IMR-90 (cell line): ENCODE measurements at regions not wholly inside any gene's neighbourhood (a gene's known extent, or its start where the extent isn't known, plus 50 kb on each side); places are given as distances from the start of the nearest gene placed in this dataset.
A peak's percentile ranks its signal among the peaks of the same experiment; 100 is the strongest.

Experiments used
- ATAC-seq: fragments of 200-7000 bp; cut with Tn5 transposase; 2 replicates; pipeline ENCODE4 v1.9.1; 2020; ENCODE audit warnings: low read depth, mild to moderate bottlenecking, moderate library complexity
- BruUV-seq: library from RNA; stranded (reverse); fragments of 400-500 nt; replicated peaks from 2 replicates; lab custom pipeline; 2021; lab: Mats Ljungman, UMichigan
- CTCF ChIA-PET: fragments of 300-600 bp; formaldehyde crosslinking; extraction: SDS; loops from one replicate; lab custom pipeline; 2021; ENCODE audit warnings: antibody characterized with exemption; lab: Yijun Ruan, JAX
- POLR2A ChIA-PET: fragments of 300-600 bp; sonication (Branson Sonifier 250); formaldehyde crosslinking; loops from one replicate; lab custom pipeline; 2022; ENCODE audit warnings: antibody characterized with exemption; ENCODE audit not compliant: unreplicated experiment; lab: Charles Lee
- DNase-seq: peaks from one replicate; pipeline ENCODE4 v3.0.0; 2013
- H2AFZ ChIP-seq: replicated peaks from 2 replicates; pipeline ENCODE3; 2013; ENCODE audit warnings: low read length, mild to moderate bottlenecking; ENCODE audit not compliant: poor library complexity
- H2AK5ac ChIP-seq: 2 replicates; pipeline ENCODE4 v1.6.1; 2013; ENCODE audit warnings: low read depth, low read length, inconsistent platforms
- H2AK9ac ChIP-seq: replicated peaks from 2 replicates; pipeline ENCODE3; 2013; ENCODE audit warnings: mild to moderate bottlenecking, low read depth, low read length, moderate library complexity; ENCODE audit not compliant: poor library complexity
- H2BK120ac ChIP-seq: 2 replicates; pipeline ENCODE4 v1.6.1; 2013; ENCODE audit warnings: low read depth, low read length, inconsistent platforms
- H2BK15ac ChIP-seq: 3 replicates; pipeline ENCODE4 v1.6.1; 2013; ENCODE audit warnings: low read depth, low read length, inconsistent platforms
- H2BK20ac ChIP-seq: 2 replicates; pipeline ENCODE4 v1.6.1; 2013; ENCODE audit warnings: low read depth, mild to moderate bottlenecking, inconsistent platforms, low read length, moderate library complexity
- H2BK5ac ChIP-seq: 2 replicates; pipeline ENCODE4 v1.6.1; 2013; ENCODE audit warnings: mild to moderate bottlenecking, low read depth, low read length, inconsistent platforms; ENCODE audit not compliant: poor library complexity, severe bottlenecking
- H3K14ac ChIP-seq: replicated peaks from 2 replicates; pipeline ENCODE4 v1.6.1; 2013; ENCODE audit warnings: low read depth, low read length, inconsistent platforms
- H3K18ac ChIP-seq: 2 replicates; pipeline ENCODE4 v1.6.1; 2013; ENCODE audit warnings: low read depth, low read length, control low read depth
- H3K23ac ChIP-seq: 2 replicates; pipeline ENCODE4 v1.6.1; 2013; ENCODE audit warnings: low read depth, low read length, inconsistent platforms
- H3K27ac ChIP-seq: 2 replicates; pipeline ENCODE4 v1.5.1; 2013; ENCODE audit warnings: mild to moderate bottlenecking, control low read depth, low read length; ENCODE audit not compliant: insufficient read depth
- H3K27me3 ChIP-seq: 2 replicates; pipeline ENCODE4 v1.6.1; 2013; ENCODE audit warnings: low read length; ENCODE audit not compliant: control insufficient read depth, insufficient read depth
- H3K36me3 ChIP-seq: 2 replicates; pipeline ENCODE4 v1.6.1; 2013; ENCODE audit warnings: low read length, mixed read lengths; ENCODE audit not compliant: control insufficient read depth, insufficient read depth
- H3K4ac ChIP-seq: 2 replicates; pipeline ENCODE4 v1.6.1; 2013; ENCODE audit warnings: low read depth, low read length, inconsistent platforms
- H3K4me1 ChIP-seq: 2 replicates; pipeline ENCODE4 v1.6.1; 2013; ENCODE audit warnings: low read length, mixed read lengths; ENCODE audit not compliant: control insufficient read depth, insufficient read depth
- H3K4me2 ChIP-seq: 2 replicates; pipeline ENCODE4 v1.6.1; 2013; ENCODE audit warnings: low read depth, mild to moderate bottlenecking, control low read depth, low read length, moderate library complexity
- H3K4me3 ChIP-seq: 2 replicates; pipeline ENCODE4 v1.5.1; 2013; ENCODE audit warnings: low read depth, mild to moderate bottlenecking, control low read depth, low read length, moderate library complexity; ENCODE audit not compliant: insufficient read depth
- H3K56ac ChIP-seq: 2 replicates; pipeline ENCODE4 v1.6.1; 2013; ENCODE audit warnings: low read length, inconsistent platforms; ENCODE audit not compliant: insufficient read depth; ENCODE audit errors: extremely low read depth
- H3K79me1 ChIP-seq, 2 experiments: 2 replicates each; pipeline ENCODE4 v1.6.1; 2013; ENCODE audit warnings: low read length in 2 of 2, inconsistent platforms in 1 of 2, low read depth in 1 of 2
- H3K9ac ChIP-seq: 2 replicates; pipeline ENCODE4 v1.6.1; 2013; ENCODE audit warnings: low read depth, low read length, control low read depth
- H3K9me1 ChIP-seq: 2 replicates; pipeline ENCODE4 v1.6.1; 2013; ENCODE audit warnings: low read length, inconsistent platforms; ENCODE audit not compliant: insufficient read depth
- H3K9me3 ChIP-seq: 2 replicates; pipeline ENCODE4 v1.6.1; 2013; ENCODE audit warnings: low read length; ENCODE audit not compliant: control insufficient read depth, insufficient read depth
- H4K20me1 ChIP-seq: 2 replicates; pipeline ENCODE4 v1.6.1; 2013; ENCODE audit warnings: low read length, inconsistent platforms; ENCODE audit not compliant: insufficient read depth
- H4K5ac ChIP-seq: 2 replicates; pipeline ENCODE4 v1.6.1; 2013; ENCODE audit warnings: mild to moderate bottlenecking, low read depth, low read length, control low read depth
- H4K8ac ChIP-seq, 2 experiments: 2 replicates each; pipeline ENCODE4 v1.6.1; 2013; ENCODE audit warnings: low read depth in 2 of 2, low read length in 2 of 2, control low read depth in 1 of 2, inconsistent platforms in 1 of 2
- H4K91ac ChIP-seq: 2 replicates; pipeline ENCODE4 v1.6.1; 2013; ENCODE audit warnings: low read depth, low read length, inconsistent platforms; ENCODE audit not compliant: insufficient read depth
- BHLHE40 ChIP-seq: fragments of 150-350 bp; IDR thresholded peaks from 2 replicates; pipeline ENCODE4 v1.6.1; 2016; ENCODE audit warnings: mild to moderate bottlenecking, low read depth, low read length
- CEBPB ChIP-seq: IDR thresholded peaks from 2 replicates; pipeline ENCODE4 v1.6.1; 2012; ENCODE audit warnings: low read depth, low read length, improper control_type of control experiment
- CHD1 ChIP-seq: IDR thresholded peaks from 2 replicates; pipeline ENCODE4 v1.6.1; 2012; ENCODE audit warnings: low read depth, low read length, improper control_type of control experiment
- CTCF ChIP-seq: conservative IDR thresholded peaks from 2 replicates; pipeline ENCODE4 v1.5.1; 2012; ENCODE audit warnings: mild to moderate bottlenecking, low read depth, low read length, improper control_type of control experiment
- ELK1 ChIP-seq: fragments of 150-350 bp; IDR thresholded peaks from 2 replicates; pipeline ENCODE4 v1.6.1; 2016; ENCODE audit warnings: low read depth, mild to moderate bottlenecking, low read length, moderate library complexity, borderline replicate concordance
- FOS ChIP-seq: fragments of 150-350 bp; IDR thresholded peaks from 2 replicates; pipeline ENCODE4 v1.6.1; 2016; ENCODE audit warnings: low read depth, low read length
- MAFK ChIP-seq: IDR thresholded peaks from 2 replicates; pipeline ENCODE4 v1.6.1; 2012; ENCODE audit warnings: low read depth, low read length, improper control_type of control experiment
- MXI1 ChIP-seq: IDR thresholded peaks from 2 replicates; pipeline ENCODE4 v1.6.1; 2012; ENCODE audit warnings: low read depth, mild to moderate bottlenecking, low read length, moderate library complexity, borderline replicate concordance
- POLR2A ChIP-seq: IDR thresholded peaks from 2 replicates; pipeline ENCODE4 v1.6.1; 2012; ENCODE audit warnings: mild to moderate bottlenecking, low read depth, low read length
- RAD21 ChIP-seq: IDR thresholded peaks from 2 replicates; pipeline ENCODE4 v1.6.1; 2012; ENCODE audit warnings: low read length, improper control_type of control experiment
- RCOR1 ChIP-seq: IDR thresholded peaks from 2 replicates; pipeline ENCODE4 v1.6.1; 2012; ENCODE audit warnings: mild to moderate bottlenecking, low read length, improper control_type of control experiment; ENCODE audit not compliant: insufficient replicate concordance
- WGBS, 2 experiments: methylation state at CpG; one replicate each; pipeline versions ENCODE4 v1.1.5 to v1.1.7; 2013; ENCODE audit warnings: missing lambda C conversion rate in 2 of 2; ENCODE audit not compliant: insufficient read length in 1 of 2; ENCODE audit errors: extremely low coverage in 2 of 2; 5-methylcytosine and 5-hydroxymethylcytosine counted together
- dilution Hi-C: fragments of 300-500 bp; cut with HindIII; formaldehyde crosslinking; loops from one replicate; pipeline ENCODE4 v1.14.3; 2018; ENCODE audit warnings: low sequenced_read_pairs; ENCODE audit not compliant: unreplicated experiment
- in situ Hi-C: fragments of 300-500 bp; cut with MboI; formaldehyde crosslinking; loops from 3 replicates; pipeline ENCODE4 v1.14.3; 2019; ENCODE audit warnings: low sequenced_read_pairs, inconsistent platforms, mixed read lengths
- intact Hi-C: fragments of 100-400 bp; cut with micrococcal nuclease; formaldehyde crosslinking; loops from 2 replicates; pipeline ENCODE4 v1.10.0; 2022
- TF ChIP-seq, protein P1 (sequence below): fragments of 150-350 bp; IDR thresholded peaks from 2 replicates; pipeline ENCODE4 v1.6.1; 2017; ENCODE audit warnings: mild to moderate bottlenecking, antibody characterized with exemption, low read length, low read depth

GRCh38 chr10:78964952-78965633 is 103.7 kb upstream of the ZMIZ1 start (continued):
- TF ChIP-seq FOS, result peak; percentile 66

GRCh38 chr10:78966182-78966787 is 102.5 kb upstream of the ZMIZ1 start:
- Histone ChIP-seq H2BK20ac (peak overlapping the region; percentile 52; the same call in 1 of the 2 replicates), H3K9me1 (peaks cover 4% of the 10 kb centered on the region), H2BK5ac (no peak overlapping the region), H3K56ac (no peak overlapping the region), H3K27ac (no peak overlapping the region), H3K4me3 (no peak overlapping the region), H3K4me1 (peaks cover 12% of the 10 kb centered on the region), H3K18ac (0 out of 2 replicates have a peak overlapping the region, but pooled peaks have one; percentile 24), H3K14ac (peak overlapping the region; percentile 79; the same call in 1 of the 2 replicates), H4K8ac (no peak overlapping the region), H3K36me3 (no peaks in the 10 kb centered on the region), H3K23ac (no peak overlapping the region), H3K79me1 (no peaks in the 10 kb centered on the region; a peak in 1 of 4 replicates), H3K4me2 (no peak overlapping the region), H2BK120ac (peak overlapping the region; percentile 36; the same call in 1 of the 2 replicates), H2AFZ (no peak overlapping the region), H4K91ac (no peak overlapping the region), H3K9ac (no peak overlapping the region), H2AK9ac (no peak overlapping the region), H3K27me3 (no peaks in the 10 kb centered on the region), H2AK5ac (peak overlapping the region; percentile 65), H4K20me1 (no peaks in the 10 kb centered on the region), H3K4ac (peak overlapping the region; percentile 40), H4K5ac (no peak overlapping the region), H2BK15ac (peak overlapping the region; percentile 89; the same call in 2 of the 3 replicates), H3K9me3 (no peaks in the 10 kb centered on the region)
- POLR2A ChIA-PET, result no interaction called here
- CTCF ChIA-PET, result interaction anchor here (0.5 kb wide), 1 partner anchor 252 kb away, joined by 4 read pairs; no protein-coding TSS in a partner anchor
- BruUV-seq, result no TSS peak
- dilution Hi-C loops, result no loop called here
- in situ Hi-C loops, result no loop called here
- 100% methylated on average over 4 of the region's 11 CpGs; no CpG with 5 or more reads in 1 of the 2 experiments for WGBS, 2 experiments
- DNase-seq, result no peak
- ATAC-seq, result no peak
- intact Hi-C loops, result no loop called here
- TF ChIP-seq CTCF (no peak), RCOR1 (no peak), POLR2A (no peak), RAD21 (no peak), BHLHE40 (no peak), MAFK (no peak), ELK1 (no peak), CHD1 (no peak), CEBPB (no peak), MXI1 (no peak), FOS (no peak)
- TF ChIP-seq, protein P1, sequence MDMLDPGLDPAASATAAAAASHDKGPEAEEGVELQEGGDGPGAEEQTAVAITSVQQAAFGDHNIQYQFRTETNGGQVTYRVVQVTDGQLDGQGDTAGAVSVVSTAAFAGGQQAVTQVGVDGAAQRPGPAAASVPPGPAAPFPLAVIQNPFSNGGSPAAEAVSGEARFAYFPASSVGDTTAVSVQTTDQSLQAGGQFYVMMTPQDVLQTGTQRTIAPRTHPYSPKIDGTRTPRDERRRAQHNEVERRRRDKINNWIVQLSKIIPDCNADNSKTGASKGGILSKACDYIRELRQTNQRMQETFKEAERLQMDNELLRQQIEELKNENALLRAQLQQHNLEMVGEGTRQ, result no peak
